Activated naive CD4-positive, alpha-beta T cell treated with Interleukin-2 at 50 U/mL for 16 hours (primary cell): ENCODE measurements at regions not wholly inside any gene's neighbourhood (a gene's known extent, or its start where the extent isn't known, plus 50 kb on each side); places are given as distances from the start of the nearest gene placed in this dataset.

Experiments used
- DNase-seq: peaks from one replicate; pipeline ENCODE4 v3.0.0-alpha.2; 2020

DNA sequence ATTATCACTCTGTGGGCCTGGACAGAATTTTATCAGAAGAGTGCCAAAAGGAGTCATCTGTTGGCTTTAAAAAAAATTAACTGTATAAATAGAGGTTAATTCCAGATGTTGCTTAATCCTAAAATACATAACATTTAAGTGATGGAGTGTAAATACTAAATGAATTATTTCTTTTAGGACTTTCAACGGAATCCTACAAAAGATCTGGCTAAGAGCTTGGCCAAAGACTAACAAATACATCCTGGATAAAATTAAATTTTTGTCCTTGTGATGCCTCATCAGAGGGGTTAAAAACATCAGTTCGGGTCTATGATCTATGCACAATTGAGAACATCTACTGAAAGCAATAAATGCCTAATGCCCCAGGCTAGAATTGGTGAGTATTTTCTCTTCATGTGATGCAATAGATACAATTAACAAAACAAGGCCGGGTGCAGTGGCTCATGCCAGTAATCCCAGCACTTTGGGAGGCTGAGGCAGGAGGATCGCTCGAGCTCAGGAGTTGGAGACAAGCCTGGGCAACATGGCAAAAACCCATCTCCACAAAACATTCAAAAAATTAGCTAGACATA is 49.8 kb upstream of the RAP1B start:
- no peak for DNase-seq
